ENCODE measurements at regions not wholly inside any gene's neighbourhood (a gene's known extent, or its start where the extent isn't known, plus 50 kb on each side); places are given as distances from the start of the nearest gene placed in this dataset.

- TF ChIP-seq CTCF (IDR thresholded peaks at IDR 0.05; ENCODE audit: low read depth, low read length), result no peak
- TF ChIP-seq EZH2phosphoT487 (IDR thresholded peaks at IDR 0.05; ENCODE audit: low read depth), result no peak
Measured at GRCh38 chr5:104612005-104612404, 1049.4 kb upstream of the NUDT12 start.
